Heart right ventricle (tissue), 16 donors: ENCODE measurements at regions not wholly inside any gene's neighbourhood (a gene's known extent, or its start where the extent isn't known, plus 50 kb on each side); places are given as distances from the start of the nearest gene placed in this dataset.

ENCODE experiments used
- ATAC-seq, 8 donors: fragments of 200-7000 bp; cut with Tn5 transposase; one replicate each; pipeline ENCODE4 v1.9.1; 2020; ENCODE audit warnings: mild to moderate bottlenecking in 8 of 8, moderate library complexity in 8 of 8, moderate number of reproducible peaks in 1 of 8
- DNase-seq, 2 donors: peaks; one replicate each; pipeline ENCODE4 v3.0.0-alpha.2; 2020
- H3K27ac ChIP-seq, 10 donors: fragments of 200-600 bp; sonication (generic) in 2 of 10; one replicate each; pipeline versions ENCODE4 v1.5.0 to v1.8.0; 2020 to 2022; ENCODE audit warnings: mild to moderate bottlenecking in 3 of 10
- H3K27me3 ChIP-seq, 7 donors: fragments of 200-600 bp; one replicate each; pipeline ENCODE4 v1.8.0; 2021 to 2022; ENCODE audit warnings: mild to moderate bottlenecking in 2 of 7
- H3K36me3 ChIP-seq, 9 donors: fragments of 200-600 bp; sonication (generic) in 1 of 9; one replicate each; pipeline versions ENCODE4 v1.5.0 to v1.8.0; 2020 to 2022; ENCODE audit warnings: mild to moderate bottlenecking in 2 of 9
- H3K4me1 ChIP-seq, 9 donors: fragments of 200-600 bp; sonication (generic) in 1 of 9; one replicate each; pipeline versions ENCODE4 v1.5.0 to v1.8.0; 2020 to 2022; ENCODE audit warnings: mild to moderate bottlenecking in 4 of 9
- H3K4me3 ChIP-seq, 10 donors: fragments of 200-600 bp; sonication (generic) in 2 of 10; one replicate each; pipeline versions ENCODE4 v1.5.0 to v1.8.0; 2020 to 2022; ENCODE audit warnings: mild to moderate bottlenecking in 7 of 10, moderate library complexity in 2 of 10
- H3K9me3 ChIP-seq, 11 donors: fragments of 200-600 bp in 10 of 11; sonication (generic) in 2 of 11; one replicate each; pipeline versions ENCODE4 v1.5.0 to v1.8.0; 2013 to 2022; ENCODE audit warnings: mild to moderate bottlenecking in 2 of 11, control low read depth in 1 of 11, moderate library complexity in 1 of 11
- WGBS, 2 donors: extraction: QIAGEN DNeasy Blood & Tissue Kit; methylation state at CpG; one replicate each; pipeline ENCODE4 v1.1.7; 2013; ENCODE audit warnings: inconsistent platforms in 1 of 2; 5-methylcytosine and 5-hydroxymethylcytosine counted together
- intact Hi-C, 10 donors: fragments of 100-400 bp; cut with DNase I; formaldehyde crosslinking; loops; one replicate each; pipeline versions ENCODE4 v1.11.1 to v1.14.2; 2022
- TF ChIP-seq, protein P1 (sequence below), 9 donors: fragments of 200-600 bp; sonication (generic) in 2 of 9; IDR thresholded peaks; one replicate each; pipeline versions ENCODE4 v1.5.0 to v1.8.0; 2021 to 2022; ENCODE audit warnings: antibody characterized with exemption in 9 of 9, mild to moderate bottlenecking in 5 of 9, moderate library complexity in 1 of 9
- donor health status: Arrhythmogenic right ventricular cardiomyopathy.
- donor health status: ischemic (EF 13 %, LVEDD 7.1; RV severe dilation, severe dysfunction).
- donor health status: healthy with polysubstance abuse.
- donor health status: DM: no; HTN: yes; CAD: no.
- donor health status: DM: no; HTN: no; CAD: no.
- donor health status: ischemic (EF 25% LVEDD 6.9; RV normal size, moderate dysfunction).
- donor health status: ischemic (EF 25% LVEDD 5.7; RV mildly dilated, moderate dysfunction).
- donor health status: healthy.
- donor health status: DM: yes; HTN: yes; CAD: no.
- donor health status: Ischemic cardiomyopathy.
- donor health status: ischemic (EF 35%, LVEDD 5.7; RV mildly dilated, moderate dysfunction).
- donor health status: nonischemic (EF 11% LVEDD 7.7; RV severe dilation, severe dysfunction).
- donor health status: DM: yes; HTN: yes; CAD: no.
- donor health status: PGD.
- donor health status: ischemic (EF 29% LVEDD 5.4; RV normal size, mild dysfunction).
- donor health status: nonischemic (EF 23%, LVEDD 6.1; RV moderate dilation, normal function).

DNA sequence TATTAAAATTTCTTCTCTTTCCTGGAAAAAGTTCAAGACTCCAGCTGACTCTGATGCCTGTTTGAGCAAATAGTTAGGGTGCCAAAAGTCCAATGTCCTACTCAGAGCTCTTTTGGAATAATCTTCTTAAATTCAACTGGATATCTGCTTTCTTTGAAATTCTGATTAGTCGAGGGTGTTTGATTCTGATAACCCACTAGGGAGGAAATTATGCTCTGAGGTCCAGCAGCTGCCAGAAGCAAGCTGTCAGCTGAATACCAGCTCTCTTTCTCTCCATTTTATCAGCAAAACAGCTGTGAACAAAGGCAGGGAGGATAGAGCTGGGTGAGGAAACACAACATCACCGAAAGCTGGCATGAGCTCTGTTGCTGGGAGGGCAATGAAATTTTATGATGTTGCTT, 141.5 kb downstream of the CAND1 start:
- Histone ChIP-seq H3K27ac (no peak overlapping the region), H3K4me3 (no peak overlapping the region), H3K27me3 (no peaks in the 10 kb centered on the region), H3K4me1 (peaks cover 0 to 29% (median 10%) of the 10 kb centered on the region in 9 donors), H3K9me3 (peaks cover 0 to 21% (median 0%) of the 10 kb centered on the region in 11 donors), H3K36me3 (no peaks in the 10 kb centered on the region)
- ATAC-seq (no peak), DNase-seq (no peak)
- intact Hi-C loops, result loop anchor here in 6 of 10 donors (5.0 to 10.0 kb wide), 3 partner anchors 48 to 56 kb away; no protein-coding TSS in a partner anchor
- 13 to 15% methylated on average over 2 of the region's 2 CpGs for WGBS, 2 donors
- TF ChIP-seq, protein P1, sequence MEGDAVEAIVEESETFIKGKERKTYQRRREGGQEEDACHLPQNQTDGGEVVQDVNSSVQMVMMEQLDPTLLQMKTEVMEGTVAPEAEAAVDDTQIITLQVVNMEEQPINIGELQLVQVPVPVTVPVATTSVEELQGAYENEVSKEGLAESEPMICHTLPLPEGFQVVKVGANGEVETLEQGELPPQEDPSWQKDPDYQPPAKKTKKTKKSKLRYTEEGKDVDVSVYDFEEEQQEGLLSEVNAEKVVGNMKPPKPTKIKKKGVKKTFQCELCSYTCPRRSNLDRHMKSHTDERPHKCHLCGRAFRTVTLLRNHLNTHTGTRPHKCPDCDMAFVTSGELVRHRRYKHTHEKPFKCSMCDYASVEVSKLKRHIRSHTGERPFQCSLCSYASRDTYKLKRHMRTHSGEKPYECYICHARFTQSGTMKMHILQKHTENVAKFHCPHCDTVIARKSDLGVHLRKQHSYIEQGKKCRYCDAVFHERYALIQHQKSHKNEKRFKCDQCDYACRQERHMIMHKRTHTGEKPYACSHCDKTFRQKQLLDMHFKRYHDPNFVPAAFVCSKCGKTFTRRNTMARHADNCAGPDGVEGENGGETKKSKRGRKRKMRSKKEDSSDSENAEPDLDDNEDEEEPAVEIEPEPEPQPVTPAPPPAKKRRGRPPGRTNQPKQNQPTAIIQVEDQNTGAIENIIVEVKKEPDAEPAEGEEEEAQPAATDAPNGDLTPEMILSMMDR (IDR thresholded peaks at IDR 0.05), result no peak

DNA sequence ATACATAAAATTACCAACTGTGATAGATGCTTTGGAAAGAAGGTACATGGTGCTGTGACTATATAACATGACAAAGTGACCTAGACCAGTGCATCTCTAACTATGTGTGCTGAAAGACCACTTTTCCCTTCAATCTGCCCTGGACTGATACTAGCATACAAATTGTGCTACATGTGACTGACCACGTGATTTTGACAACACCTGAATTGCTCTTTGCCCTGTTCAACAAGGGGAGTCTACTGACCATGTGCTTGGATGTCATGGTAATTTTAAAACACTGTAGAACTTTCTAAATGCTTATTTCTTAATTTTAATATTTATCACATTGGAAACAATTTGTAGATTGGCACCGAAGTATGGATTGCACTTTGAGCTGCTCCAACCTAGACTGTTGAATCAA, 142.4 kb downstream of the CAND1 start:
- Histone ChIP-seq H3K36me3 (no peaks in the 10 kb centered on the region), H3K4me3 (no peak overlapping the region), H3K27ac (no peak overlapping the region), H3K27me3 (no peaks in the 10 kb centered on the region), H3K9me3 (peaks cover 0 to 12% (median 0%) of the 10 kb centered on the region in 11 donors), H3K4me1 (peaks cover 0 to 29% (median 10%) of the 10 kb centered on the region in 9 donors)
- TF ChIP-seq, protein P1 (IDR thresholded peaks at IDR 0.05), result no peak
- no peak for DNase-seq
- 86 to 87% methylated on average over 2 of the region's 2 CpGs for WGBS, 2 donors
- intact Hi-C loops, result loop anchor here in 6 of 10 donors (5.0 to 10.0 kb wide), 3 partner anchors 49 to 57 kb away; no protein-coding TSS in a partner anchor
- no peak for ATAC-seq

DNA sequence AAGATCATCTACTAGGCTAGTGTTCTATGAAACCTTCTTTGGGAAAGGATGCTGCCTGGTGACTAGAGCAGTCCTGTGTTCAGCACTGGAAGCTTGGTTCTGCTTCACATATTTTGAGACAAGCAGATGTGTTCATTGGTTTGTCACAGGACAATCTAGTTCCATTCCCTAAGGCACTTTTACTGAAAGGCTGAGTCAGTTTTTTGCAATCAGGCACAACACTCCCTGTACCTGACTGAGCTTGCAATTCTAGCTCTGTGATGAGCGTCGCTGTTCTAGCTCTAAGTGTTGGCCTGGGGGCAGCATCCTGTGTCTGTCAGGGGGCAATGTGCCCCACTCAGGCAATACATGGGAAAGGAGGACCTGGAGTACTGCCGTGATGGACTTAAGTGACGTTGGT, 144.4 kb downstream of the CAND1 start:
- Histone ChIP-seq H3K36me3 (no peaks in the 10 kb centered on the region), H3K9me3 (peaks cover 0 to 7% (median 0%) of the 10 kb centered on the region in 11 donors), H3K27me3 (no peaks in the 10 kb centered on the region), H3K4me1 (peaks cover 0 to 29% (median 10%) of the 10 kb centered on the region in 9 donors), H3K4me3 (no peak overlapping the region), H3K27ac (no peak overlapping the region)
- intact Hi-C loops, result loop anchor here in 6 of 10 donors (5.0 to 10.0 kb wide), 3 partner anchors 51 to 59 kb away; no protein-coding TSS in a partner anchor
- DNase-seq (no peak), ATAC-seq (peak in 1 of 8 donors; percentile 23)
- WGBS, 2 donors, result 71 to 78% methylated on average over 4 of the region's 4 CpGs
- TF ChIP-seq, protein P1 (IDR thresholded peaks at IDR 0.05), result no peak

DNA sequence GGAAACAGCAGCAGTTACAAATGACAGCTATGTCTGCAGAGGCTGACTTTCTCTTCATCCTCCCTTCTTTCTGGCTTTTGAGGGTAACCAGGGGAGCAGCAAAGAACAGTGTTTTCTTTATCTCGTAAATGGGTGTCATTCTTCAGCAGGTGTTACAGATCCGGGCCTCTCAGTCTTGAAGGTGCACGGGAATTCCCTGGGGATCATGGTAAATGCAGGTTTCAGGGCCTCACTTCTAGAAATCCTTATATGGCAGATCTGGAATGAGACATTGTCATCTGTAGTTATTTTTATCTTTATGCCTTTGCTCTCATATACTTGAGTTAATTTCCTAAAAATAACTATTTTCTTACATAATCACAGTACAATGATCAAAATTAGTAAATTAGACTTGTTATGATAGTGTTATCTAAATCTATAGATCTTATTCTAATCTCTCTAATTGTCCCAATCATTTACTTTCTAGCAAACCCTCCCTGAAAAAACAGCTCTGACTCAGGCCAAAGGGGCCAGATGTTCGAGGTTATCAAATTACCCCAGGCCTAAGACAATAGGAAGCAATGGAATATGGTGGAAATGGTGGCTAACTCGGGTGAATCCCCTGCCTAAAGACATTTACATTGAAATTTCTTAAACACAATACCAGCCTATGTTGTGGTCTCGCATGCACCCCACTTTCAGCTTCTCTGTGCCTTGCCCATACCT, 145.0 kb downstream of the CAND1 start:
- WGBS, 2 donors, result 69 to 75% methylated on average over 6 of the region's 6 CpGs
- intact Hi-C loops, result loop anchor here in 7 of 10 donors (2.0 to 10.0 kb wide), 4 partner anchors 52 to 59 kb away; no protein-coding TSS in a partner anchor
- TF ChIP-seq, protein P1 (IDR thresholded peaks at IDR 0.05), result no peak

More for the DNA sequence above, 145.0 kb downstream of the CAND1 start:
- no peak overlapping the region for H3K4me3 ChIP-seq
- ATAC-seq (no peak), DNase-seq (no peak)
- no peaks in the 10 kb centered on the region for H3K36me3 ChIP-seq
- no peak overlapping the region for H3K27ac ChIP-seq
- no peaks in the 10 kb centered on the region for H3K27me3 ChIP-seq
- peaks cover 0 to 29% (median 10%) of the 10 kb centered on the region in 9 donors for H3K4me1 ChIP-seq
- H3K9me3 ChIP-seq, result peaks cover 0 to 7% (median 0%) of the 10 kb centered on the region in 11 donors
